Astrocyte (in vitro differentiated cells and primary cell): ENCODE measurements at regions not wholly inside any gene's neighbourhood (a gene's known extent, or its start where the extent isn't known, plus 50 kb on each side); places are given as distances from the start of the nearest gene placed in this dataset.

Source experiments
- CTCF ChIP-seq: IDR thresholded peaks from 2 replicates; pipeline ENCODE4 v1.5.1; 2011; ENCODE audit warnings: low read depth, mild to moderate bottlenecking, inconsistent platforms, low read length, moderate library complexity; ENCODE audit not compliant: insufficient read depth
- EZH2 ChIP-seq: IDR thresholded peaks from 2 replicates; pipeline ENCODE4 v1.6.1; 2012; ENCODE audit warnings: mild to moderate bottlenecking, low read length, inconsistent platforms; ENCODE audit not compliant: insufficient read depth

DNA sequence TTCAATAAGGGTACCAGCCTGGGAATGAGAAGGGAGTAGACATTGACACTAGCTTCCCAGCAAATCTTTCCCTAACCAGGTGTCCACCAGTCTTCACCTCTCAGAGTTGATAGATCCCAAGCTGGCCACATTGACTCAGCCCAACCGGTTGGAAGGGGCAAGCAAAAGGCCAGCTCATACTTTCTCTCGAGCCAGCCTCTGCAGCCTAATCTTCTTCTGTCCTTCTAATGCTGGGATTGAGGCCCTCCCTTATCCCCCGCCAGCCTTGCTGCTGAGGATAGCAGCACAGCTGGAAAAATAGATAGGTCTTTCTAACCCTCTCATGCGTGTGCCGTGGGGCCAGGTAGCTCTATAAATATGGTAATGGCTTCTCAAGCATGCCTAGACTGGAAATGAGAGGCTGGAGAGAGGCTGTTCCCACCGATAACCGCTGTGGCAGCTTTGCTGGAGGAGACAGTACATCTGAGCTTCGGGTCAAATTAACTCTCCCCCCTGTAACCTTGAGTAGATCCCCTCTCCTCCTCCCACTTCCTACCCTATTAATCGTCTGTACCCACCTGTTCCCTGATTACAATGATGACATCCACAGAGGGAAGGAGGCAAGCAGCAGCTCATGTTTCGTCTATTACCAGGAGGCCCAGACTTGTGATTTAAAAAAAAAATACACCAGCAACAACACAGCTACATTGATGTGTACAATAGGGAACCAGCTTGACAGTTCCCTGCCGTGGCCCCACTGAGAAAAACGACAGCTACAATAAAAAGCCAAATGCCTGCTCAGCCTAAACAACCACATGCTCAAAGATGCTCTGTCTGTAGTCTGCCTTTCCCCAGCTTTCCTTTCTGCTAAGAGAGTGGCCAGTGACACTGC is 219.9 kb upstream of the BRINP1 start:
- TF ChIP-seq CTCF (no peak), EZH2 (no peak)
